ENCODE measurements at regions not wholly inside any gene's neighbourhood (a gene's known extent, or its start where the extent isn't known, plus 50 kb on each side); places are given as distances from the start of the nearest gene placed in this dataset.
"Not testable (repeated sequence)": the region's sequence is repeated elsewhere in the genome, so short reads cannot be mapped to it uniquely, and the experiment has no call there.

GRCh38 chr7:34207810-34208209, 302.5 kb downstream of the BMPER start:
- no peak for DNase-seq (ENCODE audit: low read depth)

- DNase-seq (ENCODE audit: low read depth) = no peak
These were observed 303.7 kb downstream of the BMPER start for GRCh38 chr7:34208878-34209621.

- no peak for DNase-seq (ENCODE audit: low read depth)
These were observed 305.7 kb downstream of the BMPER start for GRCh38 chr7:34211018-34211417.

- no peak for DNase-seq (ENCODE audit: low read depth)
These were observed 312.6 kb downstream of the BMPER start for GRCh38 chr7:34217972-34218371.

- DNase-seq (ENCODE audit: low read depth) = no peak
These were observed 313.9 kb downstream of the BMPER start for GRCh38 chr7:34219153-34219718.

- no peak for DNase-seq (ENCODE audit: low read depth)
These were observed 315.3 kb downstream of the BMPER start for GRCh38 chr7:34220506-34221185.

GRCh38 chr7:34222316-34222715, 317.0 kb downstream of the BMPER start:
- no peak for DNase-seq (ENCODE audit: low read depth)

GRCh38 chr7:34222722-34223121, 317.4 kb downstream of the BMPER start:
- DNase-seq (ENCODE audit: low read depth) = no peak

GRCh38 chr7:34224281-34224680, 318.9 kb downstream of the BMPER start:
- DNase-seq (ENCODE audit: low read depth) = no peak

GRCh38 chr7:34225193-34225592, 319.9 kb downstream of the BMPER start:
- DNase-seq (ENCODE audit: low read depth) = no peak

- DNase-seq (ENCODE audit: low read depth) = no peak
These were observed 322.2 kb downstream of the BMPER start for GRCh38 chr7:34227525-34227924.

GRCh38 chr7:34235101-34235500, 329.8 kb downstream of the BMPER start:
- DNase-seq (ENCODE audit: low read depth) = not testable (repeated sequence)

GRCh38 chr7:34236057-34236456, 330.7 kb downstream of the BMPER start:
- no peak for DNase-seq (ENCODE audit: low read depth)

GRCh38 chr7:34236839-34237492, 331.6 kb downstream of the BMPER start:
- no peak for DNase-seq (ENCODE audit: low read depth)

- DNase-seq (ENCODE audit: low read depth) = no peak
These were observed 332.1 kb downstream of the BMPER start for GRCh38 chr7:34237493-34237849.

GRCh38 chr7:34240417-34240816, 335.1 kb downstream of the BMPER start:
- DNase-seq (ENCODE audit: low read depth) = no peak

- no peak for DNase-seq (ENCODE audit: low read depth)
These were observed 337.1 kb downstream of the BMPER start for GRCh38 chr7:34242391-34242790.

- no peak for DNase-seq (ENCODE audit: low read depth)
These were observed 339.9 kb downstream of the BMPER start for GRCh38 chr7:34245246-34245645.

- no peak for DNase-seq (ENCODE audit: low read depth)
These were observed 342.1 kb downstream of the BMPER start for GRCh38 chr7:34247468-34247867.

- DNase-seq (ENCODE audit: low read depth) = no peak
These were observed 343.9 kb downstream of the BMPER start for GRCh38 chr7:34249192-34249591.

- no peak for DNase-seq (ENCODE audit: low read depth)
These were observed 354.9 kb downstream of the BMPER start for GRCh38 chr7:34260279-34260678.

- no peak for DNase-seq (ENCODE audit: low read depth)
These were observed 357.8 kb downstream of the BMPER start for GRCh38 chr7:34263168-34263567.

- DNase-seq (ENCODE audit: low read depth) = no peak
These were observed 363.7 kb downstream of the BMPER start for GRCh38 chr7:34269084-34269483.

Data from activated T-cell treated with anti-CD3 and anti-CD28 coated beads for 1 hour (primary cell).